ENCODE measurements at regions not wholly inside any gene's neighbourhood (a gene's known extent, or its start where the extent isn't known, plus 50 kb on each side); places are given as distances from the start of the nearest gene placed in this dataset.

DNA sequence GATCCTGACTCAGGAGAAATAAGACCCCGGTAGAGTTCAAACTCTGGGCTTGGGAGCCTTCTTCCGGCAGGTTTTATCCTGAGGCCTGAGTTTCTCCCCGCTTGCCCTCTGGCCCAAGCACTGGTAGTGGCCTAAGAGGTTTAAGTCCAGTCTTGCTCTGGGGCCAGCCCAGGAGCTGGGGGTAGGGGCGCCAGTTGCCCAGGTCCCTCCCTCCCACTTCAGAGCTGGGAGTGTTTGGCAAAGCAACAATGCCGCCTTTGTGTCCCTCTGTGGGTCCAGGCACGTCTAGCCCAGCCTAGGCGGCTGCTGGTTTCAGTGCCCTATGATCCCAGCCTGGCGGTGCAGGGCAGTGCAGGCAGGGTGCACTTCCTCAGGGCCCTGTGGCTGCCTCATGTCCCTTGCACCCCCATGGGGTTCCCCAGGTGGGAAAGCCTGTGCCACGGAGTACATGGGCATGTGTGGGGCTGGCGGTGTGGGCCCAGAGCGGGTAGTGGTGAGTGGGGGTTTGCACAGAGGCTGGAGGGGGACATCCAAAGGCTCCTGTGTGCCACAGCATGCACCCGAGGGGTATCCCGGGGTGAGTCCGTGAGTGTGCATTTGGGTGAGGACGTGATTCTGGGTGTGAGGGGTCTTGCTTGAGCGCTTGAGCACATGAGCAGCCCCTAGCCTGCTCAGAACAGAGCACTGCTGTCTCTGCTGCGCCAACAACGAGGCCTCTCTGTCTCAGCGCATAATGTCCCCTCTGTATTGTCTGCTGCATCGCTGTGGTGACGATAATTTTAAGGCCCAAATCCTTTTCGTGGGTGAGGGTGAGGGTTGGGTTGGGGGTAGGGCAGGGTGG, 61.7 kb upstream of the PSD2 start:
- Histone ChIP-seq H2AFZ (ENCODE audit: insufficient read depth, low read depth, low read length, poor library complexity, severe bottlenecking) (no peak overlapping the region), H3K27me3 (ENCODE audit: control insufficient read depth in 2 of 2, insufficient read depth in 2 of 2, low read length in 2 of 2) (no peaks in the 10 kb centered on the region), H3K4me1 (ENCODE audit: control insufficient read depth in 1 of 2, insufficient read depth in 2 of 2, low read length in 2 of 2) (no peaks in the 10 kb centered on the region), H3K9me3 (replicated peaks in 1 of 2; ENCODE audit: control insufficient read depth in 1 of 2, insufficient read depth in 1 of 2, low read length in 2 of 2) (no peaks in the 10 kb centered on the region), H3K9ac (ENCODE audit: insufficient read depth, low read length, poor library complexity, severe bottlenecking) (no peak overlapping the region), H3K79me2 (ENCODE audit: insufficient read depth, low read length) (no peaks in the 10 kb centered on the region), H3K36me3 (replicated peaks in 1 of 2; ENCODE audit: control insufficient read depth in 1 of 2, insufficient read depth in 2 of 2, low read length in 2 of 2) (no peaks in the 10 kb centered on the region), H3K27ac (ENCODE audit: low read depth in 1 of 2, low read length in 2 of 2) (no peak overlapping the region), H3K4me2 (replicated peaks; ENCODE audit: extremely low read depth, low read length, poor library complexity, severe bottlenecking) (no peak overlapping the region), H4K20me1 (ENCODE audit: insufficient read depth, low read length) (no peaks in the 10 kb centered on the region), H3K4me3 (replicated peaks in 1 of 3; ENCODE audit: low read depth in 2 of 3, low read length in 3 of 3) (no peak overlapping the region)
- H3K27ac Mint-ChIP-seq: no peak overlapping the region
- DNase-seq: peak in 1 of 3 donors; percentile 1
- H3K4me3 Mint-ChIP-seq: no peak overlapping the region
- H3K9me3 Mint-ChIP-seq: no peaks in the 10 kb centered on the region
- H3K4me1 Mint-ChIP-seq: no peaks in the 10 kb centered on the region
- intact Hi-C loops (cut with micrococcal nuclease): no loop called here
- no peaks in the 10 kb centered on the region for H3K36me3 Mint-ChIP-seq
- peaks cover 0 to 6% (median 3%) of the 10 kb centered on the region in 3 donors for H3K27me3 Mint-ChIP-seq (ENCODE audit: low read depth in 3 of 3)
- TF ChIP-seq, protein P1, sequence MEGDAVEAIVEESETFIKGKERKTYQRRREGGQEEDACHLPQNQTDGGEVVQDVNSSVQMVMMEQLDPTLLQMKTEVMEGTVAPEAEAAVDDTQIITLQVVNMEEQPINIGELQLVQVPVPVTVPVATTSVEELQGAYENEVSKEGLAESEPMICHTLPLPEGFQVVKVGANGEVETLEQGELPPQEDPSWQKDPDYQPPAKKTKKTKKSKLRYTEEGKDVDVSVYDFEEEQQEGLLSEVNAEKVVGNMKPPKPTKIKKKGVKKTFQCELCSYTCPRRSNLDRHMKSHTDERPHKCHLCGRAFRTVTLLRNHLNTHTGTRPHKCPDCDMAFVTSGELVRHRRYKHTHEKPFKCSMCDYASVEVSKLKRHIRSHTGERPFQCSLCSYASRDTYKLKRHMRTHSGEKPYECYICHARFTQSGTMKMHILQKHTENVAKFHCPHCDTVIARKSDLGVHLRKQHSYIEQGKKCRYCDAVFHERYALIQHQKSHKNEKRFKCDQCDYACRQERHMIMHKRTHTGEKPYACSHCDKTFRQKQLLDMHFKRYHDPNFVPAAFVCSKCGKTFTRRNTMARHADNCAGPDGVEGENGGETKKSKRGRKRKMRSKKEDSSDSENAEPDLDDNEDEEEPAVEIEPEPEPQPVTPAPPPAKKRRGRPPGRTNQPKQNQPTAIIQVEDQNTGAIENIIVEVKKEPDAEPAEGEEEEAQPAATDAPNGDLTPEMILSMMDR (IDR thresholded peaks at IDR 0.05): no peak
- WGBS (ENCODE audit: insufficient coverage): 91% methylated on average over 19 of the region's 22 CpGs

DNA sequence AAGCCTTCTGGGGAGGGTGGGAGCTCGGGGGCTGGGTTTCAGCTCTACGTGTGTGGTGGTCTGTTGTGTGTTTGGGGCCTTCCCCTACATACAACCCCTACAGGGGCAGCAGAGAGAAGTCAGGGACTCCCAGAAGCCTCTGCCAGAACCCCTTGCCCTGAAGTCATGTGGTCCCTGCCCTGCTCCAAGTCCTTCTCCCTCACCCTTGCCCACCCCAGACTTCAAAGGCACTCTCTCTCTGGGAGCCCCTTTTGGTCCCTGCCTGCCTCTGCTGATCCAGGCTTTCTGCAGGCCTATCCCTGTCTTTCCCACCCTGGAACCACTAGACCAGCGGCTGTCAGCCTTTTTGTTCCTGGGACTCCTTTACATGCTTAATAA, 61.1 kb upstream of the PSD2 start:
- TF ChIP-seq, protein P1 (IDR thresholded peaks at IDR 0.05): no peak
- Histone ChIP-seq H3K79me2 (ENCODE audit: insufficient read depth, low read length) (no peaks in the 10 kb centered on the region), H3K27me3 (ENCODE audit: control insufficient read depth in 2 of 2, insufficient read depth in 2 of 2, low read length in 2 of 2) (no peaks in the 10 kb centered on the region), H2AFZ (ENCODE audit: insufficient read depth, low read depth, low read length, poor library complexity, severe bottlenecking) (no peak overlapping the region), H3K4me3 (replicated peaks in 1 of 3; ENCODE audit: low read depth in 2 of 3, low read length in 3 of 3) (no peak overlapping the region), H3K27ac (ENCODE audit: low read depth in 1 of 2, low read length in 2 of 2) (no peak overlapping the region), H3K9ac (ENCODE audit: insufficient read depth, low read length, poor library complexity, severe bottlenecking) (no peak overlapping the region), H3K36me3 (replicated peaks in 1 of 2; ENCODE audit: control insufficient read depth in 1 of 2, insufficient read depth in 2 of 2, low read length in 2 of 2) (no peaks in the 10 kb centered on the region), H3K4me2 (replicated peaks; ENCODE audit: extremely low read depth, low read length, poor library complexity, severe bottlenecking) (no peak overlapping the region), H3K9me3 (replicated peaks in 1 of 2; ENCODE audit: control insufficient read depth in 1 of 2, insufficient read depth in 1 of 2, low read length in 2 of 2) (no peaks in the 10 kb centered on the region), H3K4me1 (ENCODE audit: control insufficient read depth in 1 of 2, insufficient read depth in 2 of 2, low read length in 2 of 2) (no peaks in the 10 kb centered on the region), H4K20me1 (ENCODE audit: insufficient read depth, low read length) (no peaks in the 10 kb centered on the region)
- H3K4me3 Mint-ChIP-seq: no peak overlapping the region
- no peaks in the 10 kb centered on the region for H3K4me1 Mint-ChIP-seq
- intact Hi-C loops (cut with micrococcal nuclease): no loop called here
- H3K27me3 Mint-ChIP-seq (ENCODE audit: low read depth in 3 of 3): peaks cover 0 to 7% (median 3%) of the 10 kb centered on the region in 3 donors
- no peaks in the 10 kb centered on the region for H3K9me3 Mint-ChIP-seq
- no peaks in the 10 kb centered on the region for H3K36me3 Mint-ChIP-seq
- 100% methylated on average over 1 of the region's 3 CpGs for WGBS (ENCODE audit: insufficient coverage)
- peak in 1 of 3 donors; percentile 0 for DNase-seq
- no peak overlapping the region for H3K27ac Mint-ChIP-seq

Data from CD14-positive monocyte (primary cell).